ENCODE measurements at regions not wholly inside any gene's neighbourhood (a gene's known extent, or its start where the extent isn't known, plus 50 kb on each side); places are given as distances from the start of the nearest gene placed in this dataset.
A peak's percentile ranks its signal among the peaks of the same experiment; 100 is the strongest.

- intact Hi-C loops (cut with DNase I): loop anchor here in 4 of 10 donors (5.0 to 10.0 kb wide), 5 partner anchors 56 to 387 kb away; partner anchors contain the start of gene ZEB1 (in 1 of the 4)
- H3K4me3 ChIP-seq: no peak overlapping the region
- H3K4me1 ChIP-seq: peaks cover 33 to 90% (median 74%) of the 10 kb centered on the region in 9 donors
- TF ChIP-seq CTCF (IDR thresholded peaks at IDR 0.05): no peak
- H3K36me3 ChIP-seq: no peaks in the 10 kb centered on the region
- no peaks in the 10 kb centered on the region for H3K9me3 ChIP-seq
- WGBS, 2 donors: 49 to 53% methylated on average over 5 of the region's 5 CpGs
- H3K27me3 ChIP-seq: no peaks in the 10 kb centered on the region
- no peak for DNase-seq
- ATAC-seq: no peak
- H3K27ac ChIP-seq: peak overlapping the region; percentile 36 to 99 (median 96)
Measured at GRCh38 chr10:31701546-31701945, 227.1 kb downstream of the ARHGAP12 start.

- intact Hi-C loops (cut with DNase I): loop anchor here in 4 of 10 donors (5.0 to 10.0 kb wide), 5 partner anchors 57 to 385 kb away; partner anchors contain the start of gene ZEB1 (in 1 of the 4)
- peaks cover 33 to 87% (median 68%) of the 10 kb centered on the region in 9 donors for H3K4me1 ChIP-seq
Measured at GRCh38 chr10:31700181-31700611, 228.4 kb downstream of the ARHGAP12 start.

GRCh38 chr10:31698181-31698830 is 230.3 kb downstream of the ARHGAP12 start:
- DNase-seq: peak in 1 of 2 donors; percentile 73
- intact Hi-C loops (cut with DNase I): loop anchor here in 5 of 10 donors (1.0 to 10.0 kb wide), 5 partner anchors 74 to 174 kb away; no protein-coding TSS in a partner anchor
- 42 to 56% methylated on average over 11 of the region's 11 CpGs for WGBS, 2 donors

More at GRCh38 chr10:31700181-31700611, 228.4 kb downstream of the ARHGAP12 start:
- 31 to 49% methylated on average over 11 of the region's 11 CpGs for WGBS, 2 donors
- no peak for TF ChIP-seq CTCF (IDR thresholded peaks at IDR 0.05)
- Histone ChIP-seq H3K27ac (peak overlapping the region; percentile 91 to 99 (median 96)), H3K4me3 (no peak overlapping the region), H3K27me3 (no peaks in the 10 kb centered on the region), H3K9me3 (no peaks in the 10 kb centered on the region), H3K36me3 (no peaks in the 10 kb centered on the region)
- peak in 1 of 8 donors; percentile 1 for ATAC-seq
- peak in 1 of 2 donors; percentile 42 for DNase-seq

More at GRCh38 chr10:31698181-31698830, 230.3 kb downstream of the ARHGAP12 start:
- H3K27ac ChIP-seq: peak overlapping the region; percentile 91 to 99 (median 96)
- H3K36me3 ChIP-seq: no peaks in the 10 kb centered on the region
- no peaks in the 10 kb centered on the region for H3K9me3 ChIP-seq
- TF ChIP-seq CTCF (IDR thresholded peaks at IDR 0.05): no peak
- H3K4me3 ChIP-seq: peak overlapping the region in 7 of 10 donors; percentile 6 to 35 (median 21)
- H3K4me1 ChIP-seq: peaks cover 33 to 93% (median 74%) of the 10 kb centered on the region in 9 donors
- peak; percentile 30 to 79 (median 54) for ATAC-seq
- no peaks in the 10 kb centered on the region for H3K27me3 ChIP-seq

Data from heart right ventricle (tissue), 16 donors.